HCT116 (cell line): ENCODE measurements at regions not wholly inside any gene's neighbourhood (a gene's known extent, or its start where the extent isn't known, plus 50 kb on each side); places are given as distances from the start of the nearest gene placed in this dataset.

Experiments
- ATAC-seq: fragments of 200-7000 bp; cut with Tn5 transposase; 2 replicates; pipeline ENCODE4 v1.9.1; 2020; ENCODE audit warnings: mild to moderate bottlenecking, moderate library complexity
- BruUV-seq: library from RNA; stranded (reverse); fragments of 400-500 nt; replicated peaks from 2 replicates; lab custom pipeline; 2021; lab: Mats Ljungman, UMichigan
- CTCF ChIA-PET: fragments of 300-600 bp; sonication (Branson Sonifier 250); formaldehyde crosslinking; loops from one replicate; lab custom pipeline; 2021; ENCODE audit warnings: antibody characterized with exemption; lab: Charles Lee
- POLR2A ChIA-PET: fragments of 300-600, 350-600 bp; sonication (Branson Sonifier 250); formaldehyde crosslinking; loops from one replicate; lab custom pipeline; 2021; ENCODE audit warnings: antibody characterized with exemption; lab: Charles Lee
- RAD21 ChIA-PET, 2 experiments: fragments of 300-600 bp; sonication (Branson Sonifier 250); formaldehyde crosslinking; loops; one replicate each; lab custom pipeline; 2023; ENCODE audit warnings: low total read pairs in 2 of 2; ENCODE audit not compliant: uncharacterized antibody in 2 of 2, unreplicated experiment in 2 of 2, low non-redundant PET in 1 of 2; lab: Charles Lee
- DNase-seq: peaks from one replicate; pipeline ENCODE4 v3.0.0-alpha.2; 2010; ENCODE audit warnings: low read depth, low spot score
- H2AFZ ChIP-seq: fragments of 200-600 bp; shearing (Covaris generic), sonication (generic); 2 replicates; pipeline ENCODE4 v1.6.1; 2017; ENCODE audit warnings: low read depth, mixed run types, mixed read lengths, antibody characterized with exemption, low read length; ENCODE audit not compliant: poor library complexity, severe bottlenecking
- H3K27ac ChIP-seq: 2 replicates; pipeline ENCODE4 v1.5.1; 2012; ENCODE audit warnings: low read depth, low read length
- H3K27me3 ChIP-seq: fragments of 200-600 bp; sonication (generic); 2 replicates; pipeline ENCODE4 v1.6.1; 2016; ENCODE audit warnings: mixed run types, low read length, mixed read lengths; ENCODE audit not compliant: insufficient read depth
- H3K36me3 ChIP-seq, 2 experiments: fragments of 200-500 bp in 1 of 2; fragments of 200-600 bp in 1 of 2; sonication (Bioruptor generic) in 1 of 2; sonication (generic) in 1 of 2; 2 replicates each; pipeline versions ENCODE4 v1.5.1 to v1.6.1; 2014 to 2016; ENCODE audit warnings: low read length in 2 of 2, inconsistent platforms in 1 of 2, mixed read lengths in 1 of 2, mixed run types in 1 of 2; ENCODE audit not compliant: insufficient read depth in 2 of 2, control insufficient read depth in 1 of 2
- H3K4me1 ChIP-seq, 2 experiments: fragments of 200-600 bp in 1 of 2; sonication (generic) in 1 of 2; 2 replicates each; pipeline versions ENCODE4 v1.5.1 to v1.6.1; 2012 to 2017; ENCODE audit warnings: low read length in 2 of 2, inconsistent platforms in 1 of 2, mild to moderate bottlenecking in 1 of 2, mixed read lengths in 1 of 2, mixed run types in 1 of 2, moderate library complexity in 1 of 2; ENCODE audit not compliant: insufficient read depth in 2 of 2, control insufficient read depth in 1 of 2
- H3K4me2 ChIP-seq: fragments of 200-600 bp; sonication (generic); 2 replicates; pipeline ENCODE4 v1.6.1; 2017; ENCODE audit warnings: mixed run types, low read length, mixed read lengths
- H3K4me3 ChIP-seq, 2 experiments: fragments of 200-600 bp in 1 of 2; sonication (generic) in 1 of 2; replicated peaks in 1 of 2; 2 replicates each; pipeline ENCODE4 v1.5.1; 2011 to 2016; ENCODE audit warnings: low read length in 2 of 2, control low read depth in 1 of 2, low read depth in 1 of 2, mild to moderate bottlenecking in 1 of 2, mixed read lengths in 1 of 2, mixed run types in 1 of 2
- H3K79me2 ChIP-seq: fragments of 200-600 bp; sonication (generic); 2 replicates; pipeline ENCODE4 v1.6.1; 2017; ENCODE audit warnings: mild to moderate bottlenecking, mixed run types, low read length, moderate library complexity, mixed read lengths; ENCODE audit not compliant: insufficient read depth
- H3K9ac ChIP-seq: fragments of 200-600 bp; sonication (generic); 2 replicates; pipeline ENCODE4 v1.6.1; 2016; ENCODE audit warnings: low read length, mixed read lengths
- H3K9me2 ChIP-seq: fragments of 200-600 bp; sonication (generic), shearing (Covaris generic); 2 replicates; pipeline ENCODE4 v1.6.1; 2017; ENCODE audit warnings: mixed run types, mild to moderate bottlenecking, moderate library complexity; ENCODE audit not compliant: insufficient read depth
- H3K9me3 ChIP-seq, 2 experiments: fragments of 200-500 bp in 1 of 2; fragments of 200-600 bp in 1 of 2; sonication (Bioruptor generic) in 1 of 2; sonication (generic) in 1 of 2; 2 replicates each; pipeline ENCODE4 v1.6.1; 2014 to 2017; ENCODE audit warnings: low read length in 2 of 2, mixed read lengths in 2 of 2, inconsistent platforms in 1 of 2, low read depth in 1 of 2, mild to moderate bottlenecking in 1 of 2, mixed run types in 1 of 2, moderate library complexity in 1 of 2; ENCODE audit not compliant: control insufficient read depth in 1 of 2, insufficient read depth in 1 of 2
- H4K20me1 ChIP-seq: fragments of 200-600 bp; sonication (generic), shearing (Covaris generic); 2 replicates; pipeline ENCODE4 v1.6.1; 2017; ENCODE audit warnings: mixed run types, mild to moderate bottlenecking, moderate library complexity; ENCODE audit not compliant: insufficient read depth
- CEBPB ChIP-seq: IDR thresholded peaks from 2 replicates; pipeline ENCODE4 v1.6.1; 2012; ENCODE audit warnings: low read depth
- EGR1 ChIP-seq: IDR thresholded peaks from 2 replicates; pipeline ENCODE4 v1.6.1; 2012; ENCODE audit warnings: low read depth
- EZH2 ChIP-seq: fragments of 200-600 bp; sonication (generic); IDR thresholded peaks from 2 replicates; pipeline ENCODE4 v1.6.1; 2017; ENCODE audit warnings: antibody characterized with exemption, mixed run types
- EZH2phosphoT487 ChIP-seq: fragments of 200-600 bp; IDR thresholded peaks from 2 replicates; pipeline ENCODE4 v1.6.1; 2018; ENCODE audit warnings: antibody characterized with exemption, borderline replicate concordance
- POLR2AphosphoS5 ChIP-seq: IDR thresholded peaks from 2 replicates; pipeline ENCODE4 v1.6.1; 2011; ENCODE audit warnings: mild to moderate bottlenecking, low read depth, low read length, moderate library complexity
- RAD21 ChIP-seq: IDR thresholded peaks from 2 replicates; pipeline ENCODE4 v1.6.1; 2012; ENCODE audit warnings: low read depth, mild to moderate bottlenecking
- SIN3A ChIP-seq: IDR thresholded peaks from 2 replicates; pipeline ENCODE4 v1.6.1; 2012; ENCODE audit warnings: low read depth
- SP1 ChIP-seq: IDR thresholded peaks from 2 replicates; pipeline ENCODE4 v1.6.1; 2012; ENCODE audit warnings: low read depth
- SRF ChIP-seq: IDR thresholded peaks from 2 replicates; pipeline ENCODE4 v1.6.1; 2012; ENCODE audit warnings: low read depth
- TCF7L2 ChIP-seq: IDR thresholded peaks from 2 replicates; pipeline ENCODE4 v1.7.0; 2011; ENCODE audit warnings: borderline replicate concordance, inconsistent platforms; ENCODE audit not compliant: insufficient read depth, insufficient read length; ENCODE audit errors: extremely low read depth
- YY1 ChIP-seq: IDR thresholded peaks from 2 replicates; pipeline ENCODE4 v1.6.1; 2011; ENCODE audit warnings: low read length, low read depth, moderate library complexity, mild to moderate bottlenecking; ENCODE audit not compliant: insufficient replicate concordance; ENCODE audit errors: extremely low read depth
- ZFX ChIP-seq: fragments of 450-650 bp; IDR thresholded peaks from 2 replicates; pipeline ENCODE4 v1.6.1; 2017
- intact Hi-C: fragments of 100-400 bp; cut with micrococcal nuclease; formaldehyde crosslinking; loops from 2 replicates; pipeline ENCODE4 v1.10.0; 2022
- TF ChIP-seq, protein P1 (sequence below): IDR thresholded peaks from 2 replicates; pipeline ENCODE4 v1.6.1; 2011; ENCODE audit warnings: mild to moderate bottlenecking, low read length, moderate library complexity; ENCODE audit not compliant: insufficient replicate concordance; ENCODE audit errors: extremely low read depth
- TF ChIP-seq, protein P2 (sequence below): IDR thresholded peaks from 2 replicates; pipeline ENCODE4 v1.6.1; 2012; ENCODE audit warnings: low read depth
- TF ChIP-seq, protein P3 (sequence below): IDR thresholded peaks from 2 replicates; pipeline ENCODE4 v1.6.1; 2012
- TF ChIP-seq, protein P4 (sequence below), 3 experiments: fragments of 200-600 bp in 1 of 3; sonication (generic) in 1 of 3; IDR thresholded peaks in 2 of 3; conservative IDR thresholded peaks in 1 of 3; 2 replicates each; pipeline ENCODE4 v1.5.1; 2012 to 2017; ENCODE audit warnings: low read depth in 2 of 3, low read length in 2 of 3, antibody characterized with exemption in 1 of 3, borderline replicate concordance in 1 of 3, control low read depth in 1 of 3, mild to moderate bottlenecking in 1 of 3, mixed read lengths in 1 of 3, mixed run types in 1 of 3, moderate library complexity in 1 of 3; ENCODE audit not compliant: insufficient read depth in 1 of 3
- TF ChIP-seq, protein P5 (sequence below): IDR thresholded peaks from 2 replicates; pipeline ENCODE4 v1.6.1; 2012

DNA sequence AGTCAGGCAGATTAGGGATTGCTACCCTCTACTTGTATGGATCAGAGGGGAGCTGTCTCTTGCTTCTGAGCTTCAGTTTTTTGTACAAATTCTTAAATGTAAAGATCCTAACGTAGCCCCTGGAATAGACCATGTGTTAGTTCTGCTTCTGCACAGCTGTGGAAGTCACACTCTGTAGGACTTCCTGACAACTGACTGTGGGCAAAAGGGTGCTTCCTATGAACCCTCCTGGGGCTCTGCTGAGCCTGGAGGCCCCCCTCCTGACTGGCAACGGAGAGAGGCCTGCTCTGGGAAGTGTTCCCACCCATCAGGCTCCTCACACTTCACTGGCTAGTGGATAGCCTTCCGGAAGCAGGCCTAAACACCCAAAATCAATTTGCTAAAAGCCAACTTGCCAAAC is 131.0 kb downstream of the RPLP1 start:
- no peaks in the 10 kb centered on the region for H3K9me3 ChIP-seq
- DNase-seq, result no peak
- no peak overlapping the region for H2AFZ ChIP-seq
- no peak for TF ChIP-seq RAD21
- TF ChIP-seq, protein P1, sequence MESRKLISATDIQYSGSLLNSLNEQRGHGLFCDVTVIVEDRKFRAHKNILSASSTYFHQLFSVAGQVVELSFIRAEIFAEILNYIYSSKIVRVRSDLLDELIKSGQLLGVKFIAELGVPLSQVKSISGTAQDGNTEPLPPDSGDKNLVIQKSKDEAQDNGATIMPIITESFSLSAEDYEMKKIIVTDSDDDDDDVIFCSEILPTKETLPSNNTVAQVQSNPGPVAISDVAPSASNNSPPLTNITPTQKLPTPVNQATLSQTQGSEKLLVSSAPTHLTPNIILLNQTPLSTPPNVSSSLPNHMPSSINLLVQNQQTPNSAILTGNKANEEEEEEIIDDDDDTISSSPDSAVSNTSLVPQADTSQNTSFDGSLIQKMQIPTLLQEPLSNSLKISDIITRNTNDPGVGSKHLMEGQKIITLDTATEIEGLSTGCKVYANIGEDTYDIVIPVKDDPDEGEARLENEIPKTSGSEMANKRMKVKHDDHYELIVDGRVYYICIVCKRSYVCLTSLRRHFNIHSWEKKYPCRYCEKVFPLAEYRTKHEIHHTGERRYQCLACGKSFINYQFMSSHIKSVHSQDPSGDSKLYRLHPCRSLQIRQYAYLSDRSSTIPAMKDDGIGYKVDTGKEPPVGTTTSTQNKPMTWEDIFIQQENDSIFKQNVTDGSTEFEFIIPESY, result no peak
- no peak for TF ChIP-seq EGR1
- TF ChIP-seq CEBPB, result no peak
- TF ChIP-seq POLR2AphosphoS5, result no peak
- TF ChIP-seq, protein P2, sequence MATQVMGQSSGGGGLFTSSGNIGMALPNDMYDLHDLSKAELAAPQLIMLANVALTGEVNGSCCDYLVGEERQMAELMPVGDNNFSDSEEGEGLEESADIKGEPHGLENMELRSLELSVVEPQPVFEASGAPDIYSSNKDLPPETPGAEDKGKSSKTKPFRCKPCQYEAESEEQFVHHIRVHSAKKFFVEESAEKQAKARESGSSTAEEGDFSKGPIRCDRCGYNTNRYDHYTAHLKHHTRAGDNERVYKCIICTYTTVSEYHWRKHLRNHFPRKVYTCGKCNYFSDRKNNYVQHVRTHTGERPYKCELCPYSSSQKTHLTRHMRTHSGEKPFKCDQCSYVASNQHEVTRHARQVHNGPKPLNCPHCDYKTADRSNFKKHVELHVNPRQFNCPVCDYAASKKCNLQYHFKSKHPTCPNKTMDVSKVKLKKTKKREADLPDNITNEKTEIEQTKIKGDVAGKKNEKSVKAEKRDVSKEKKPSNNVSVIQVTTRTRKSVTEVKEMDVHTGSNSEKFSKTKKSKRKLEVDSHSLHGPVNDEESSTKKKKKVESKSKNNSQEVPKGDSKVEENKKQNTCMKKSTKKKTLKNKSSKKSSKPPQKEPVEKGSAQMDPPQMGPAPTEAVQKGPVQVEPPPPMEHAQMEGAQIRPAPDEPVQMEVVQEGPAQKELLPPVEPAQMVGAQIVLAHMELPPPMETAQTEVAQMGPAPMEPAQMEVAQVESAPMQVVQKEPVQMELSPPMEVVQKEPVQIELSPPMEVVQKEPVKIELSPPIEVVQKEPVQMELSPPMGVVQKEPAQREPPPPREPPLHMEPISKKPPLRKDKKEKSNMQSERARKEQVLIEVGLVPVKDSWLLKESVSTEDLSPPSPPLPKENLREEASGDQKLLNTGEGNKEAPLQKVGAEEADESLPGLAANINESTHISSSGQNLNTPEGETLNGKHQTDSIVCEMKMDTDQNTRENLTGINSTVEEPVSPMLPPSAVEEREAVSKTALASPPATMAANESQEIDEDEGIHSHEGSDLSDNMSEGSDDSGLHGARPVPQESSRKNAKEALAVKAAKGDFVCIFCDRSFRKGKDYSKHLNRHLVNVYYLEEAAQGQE, result no peak
- no peak for TF ChIP-seq SIN3A
- TF ChIP-seq, protein P3, sequence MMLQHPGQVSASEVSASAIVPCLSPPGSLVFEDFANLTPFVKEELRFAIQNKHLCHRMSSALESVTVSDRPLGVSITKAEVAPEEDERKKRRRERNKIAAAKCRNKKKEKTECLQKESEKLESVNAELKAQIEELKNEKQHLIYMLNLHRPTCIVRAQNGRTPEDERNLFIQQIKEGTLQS, result no peak
- TF ChIP-seq, protein P4, sequence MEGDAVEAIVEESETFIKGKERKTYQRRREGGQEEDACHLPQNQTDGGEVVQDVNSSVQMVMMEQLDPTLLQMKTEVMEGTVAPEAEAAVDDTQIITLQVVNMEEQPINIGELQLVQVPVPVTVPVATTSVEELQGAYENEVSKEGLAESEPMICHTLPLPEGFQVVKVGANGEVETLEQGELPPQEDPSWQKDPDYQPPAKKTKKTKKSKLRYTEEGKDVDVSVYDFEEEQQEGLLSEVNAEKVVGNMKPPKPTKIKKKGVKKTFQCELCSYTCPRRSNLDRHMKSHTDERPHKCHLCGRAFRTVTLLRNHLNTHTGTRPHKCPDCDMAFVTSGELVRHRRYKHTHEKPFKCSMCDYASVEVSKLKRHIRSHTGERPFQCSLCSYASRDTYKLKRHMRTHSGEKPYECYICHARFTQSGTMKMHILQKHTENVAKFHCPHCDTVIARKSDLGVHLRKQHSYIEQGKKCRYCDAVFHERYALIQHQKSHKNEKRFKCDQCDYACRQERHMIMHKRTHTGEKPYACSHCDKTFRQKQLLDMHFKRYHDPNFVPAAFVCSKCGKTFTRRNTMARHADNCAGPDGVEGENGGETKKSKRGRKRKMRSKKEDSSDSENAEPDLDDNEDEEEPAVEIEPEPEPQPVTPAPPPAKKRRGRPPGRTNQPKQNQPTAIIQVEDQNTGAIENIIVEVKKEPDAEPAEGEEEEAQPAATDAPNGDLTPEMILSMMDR (IDR thresholded peaks at IDR 0.05 in 2 of 3, conservative IDR thresholded peaks at IDR 0.05 in 1 of 3; ENCODE audit: borderline replicate concordance in 1 of 3, insufficient read depth in 1 of 3, low read depth in 2 of 3, low read length in 2 of 3), result no peak
- TF ChIP-seq, protein P5, sequence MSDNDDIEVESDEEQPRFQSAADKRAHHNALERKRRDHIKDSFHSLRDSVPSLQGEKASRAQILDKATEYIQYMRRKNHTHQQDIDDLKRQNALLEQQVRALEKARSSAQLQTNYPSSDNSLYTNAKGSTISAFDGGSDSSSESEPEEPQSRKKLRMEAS, result no peak
- no peak for TF ChIP-seq EZH2
- no peak for TF ChIP-seq SP1
- TF ChIP-seq EZH2phosphoT487, result no peak
- TF ChIP-seq TCF7L2, result no peak
- TF ChIP-seq YY1, result no peak
- TF ChIP-seq ZFX, result no peak
- no peak for TF ChIP-seq SRF
- TF ChIP-seq, all 23 proteins: peak for 0
- POLR2A ChIA-PET, result no interaction called here
- intact Hi-C loops, result no loop called here
- no TSS peak for BruUV-seq
- RAD21 ChIA-PET, result no interaction called here
- CTCF ChIA-PET, result no interaction called here
- Histone ChIP-seq H3K4me3 (no peak overlapping the region), H3K9me2 (no peaks in the 10 kb centered on the region), H3K36me3 (no peaks in the 10 kb centered on the region), H3K4me2 (no peak overlapping the region), H3K9ac (no peak overlapping the region), H3K4me1 (no peaks in the 10 kb centered on the region), H3K27ac (no peak overlapping the region), H4K20me1 (no peaks in the 10 kb centered on the region), H3K79me2 (no peaks in the 10 kb centered on the region), H3K27me3 (peaks cover 15% of the 10 kb centered on the region; the same call in 1 of the 2 replicates)
- no peak for ATAC-seq
